MM.1S (cell line): ENCODE measurements at regions not wholly inside any gene's neighbourhood (a gene's known extent, or its start where the extent isn't known, plus 50 kb on each side); places are given as distances from the start of the nearest gene placed in this dataset.

ENCODE experiments used
- CTCF ChIP-seq: fragments of 300-600 bp; sonication (generic); IDR thresholded peaks from 2 replicates; pipeline ENCODE4 v1.5.1; 2016; ENCODE audit warnings: antibody characterized with exemption, low read length, mixed read lengths
- EZH2 ChIP-seq: fragments of 300-600 bp; sonication (generic); optimal IDR thresholded peaks from 2 replicates; pipeline ENCODE3; 2017; ENCODE audit warnings: low read depth, mild to moderate bottlenecking, antibody characterized with exemption, low read length, mixed read lengths

DNA sequence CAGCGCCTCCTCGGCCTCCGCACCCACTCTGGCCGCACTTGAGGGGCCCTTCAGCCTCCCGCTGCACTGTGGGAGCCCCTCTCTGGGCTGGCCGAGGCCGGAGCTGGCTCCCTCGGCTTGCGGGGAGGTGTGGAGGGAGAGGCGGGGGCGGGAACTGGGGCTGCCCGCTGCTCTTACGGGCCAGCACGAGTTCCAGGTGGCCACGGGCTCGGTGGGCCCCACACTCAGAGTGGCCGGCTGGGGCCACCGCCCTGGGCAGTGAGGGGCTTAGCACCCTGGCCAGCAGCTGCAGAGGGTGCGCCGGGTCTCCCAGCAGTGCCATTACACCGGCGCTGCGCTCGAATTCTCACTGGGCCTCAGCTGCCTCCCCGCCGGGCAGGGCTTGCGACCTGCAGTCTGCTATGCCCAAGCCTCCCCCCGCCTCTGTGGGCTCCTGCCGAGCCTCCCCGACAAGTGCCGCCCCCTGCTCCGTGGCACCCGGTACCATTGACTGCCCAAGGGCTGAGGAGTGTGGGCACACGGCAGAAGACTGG lies 167.1 kb upstream of the PLSCR5 start:
- TF ChIP-seq CTCF = no peak
- TF ChIP-seq EZH2 = no peak
